Stimulated activated CD4-positive, alpha-beta T cell treated with anti-CD3 and anti-CD28 coated beads, TNF-alpha, amount 100 ng/mL, for 1 hour (primary cell): ENCODE measurements at regions not wholly inside any gene's neighbourhood (a gene's known extent, or its start where the extent isn't known, plus 50 kb on each side); places are given as distances from the start of the nearest gene placed in this dataset.

Source experiments
- DNase-seq, 3 donors: peaks; one replicate each; pipeline ENCODE4 v3.0.0-alpha.2; 2020; ENCODE audit warnings: low read depth in 3 of 3, low spot score in 1 of 3

GRCh38 chr21:36532769-36533467, 53.0 kb upstream of the CLDN14 start:
- DNase-seq: no peak

- no peak for DNase-seq
Observed at GRCh38 chr21:36533468-36533848, 53.5 kb upstream of the CLDN14 start.

DNA sequence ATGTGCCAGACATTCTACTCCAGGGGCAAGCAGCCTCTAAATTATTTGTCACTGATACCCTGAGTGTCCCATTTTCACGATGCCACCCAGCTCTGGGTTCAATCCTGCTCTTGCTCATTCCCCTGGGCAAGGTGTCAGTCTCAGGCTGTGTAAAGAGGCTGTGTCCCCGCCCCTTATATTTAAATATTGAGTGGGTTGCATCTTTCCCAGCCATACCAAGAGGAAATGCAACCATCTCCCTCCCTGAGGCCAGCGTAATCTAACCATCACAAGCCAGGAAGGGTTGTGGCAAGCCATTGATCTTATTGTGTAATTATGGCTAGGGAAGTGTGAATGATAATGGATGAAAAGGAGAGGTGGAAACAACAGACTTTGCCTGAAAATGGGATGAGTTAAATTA, 54.7 kb upstream of the CLDN14 start:
- DNase-seq: no peak

DNA sequence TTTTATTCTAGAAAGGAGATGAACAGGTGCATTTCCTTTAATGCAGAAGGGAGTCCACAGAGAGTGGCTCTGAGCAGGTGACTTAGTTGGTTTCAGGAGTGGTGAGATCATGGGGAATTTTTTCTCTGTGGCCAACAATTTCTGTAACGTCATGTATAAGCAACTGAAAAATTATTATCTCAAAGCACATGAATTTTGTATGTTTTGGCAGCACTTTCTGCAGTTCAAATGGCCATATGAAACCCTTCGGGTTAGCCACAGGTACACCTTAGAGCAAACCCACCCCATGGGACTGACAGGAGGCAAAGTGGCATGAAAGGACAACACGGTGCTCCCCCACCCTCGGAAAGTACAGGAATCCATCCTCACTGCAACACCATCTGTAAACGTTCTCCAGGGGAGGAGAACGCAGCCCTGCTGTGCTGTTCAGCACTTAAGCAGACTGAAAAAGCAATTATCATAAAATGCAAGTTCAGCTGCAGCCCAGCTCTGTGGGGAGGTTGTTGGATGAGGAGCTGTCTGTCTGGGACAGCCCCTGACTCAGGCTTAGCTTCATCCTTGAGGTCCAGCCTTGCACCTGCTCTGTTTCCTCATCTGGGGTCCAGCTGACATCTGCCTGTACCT, 55.8 kb upstream of the CLDN14 start:
- no peak for DNase-seq

- no peak for DNase-seq
Observed at GRCh38 chr21:36538761-36539160, 58.8 kb upstream of the CLDN14 start.

- DNase-seq: no peak
Observed at GRCh38 chr21:36539434-36540150, 59.7 kb upstream of the CLDN14 start.

DNA sequence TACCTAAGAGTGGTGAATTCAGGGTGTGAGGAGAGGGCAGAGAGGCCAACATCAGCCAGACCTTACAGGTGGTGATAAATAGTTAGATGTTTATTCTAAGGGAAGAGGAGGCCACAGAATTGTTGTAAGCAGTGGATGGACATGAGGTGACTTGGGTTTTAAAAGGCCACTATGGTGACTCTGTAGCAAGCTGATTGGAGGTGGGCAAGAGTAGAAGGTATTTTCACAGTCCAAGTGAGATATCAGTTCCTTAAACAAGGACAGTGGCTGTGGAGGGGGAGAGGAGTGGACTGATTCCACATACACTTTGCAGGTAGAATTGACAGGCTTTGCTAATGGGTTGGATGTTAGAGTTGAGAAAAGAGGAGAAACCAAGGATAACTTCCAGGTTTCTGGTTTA, 60.8 kb upstream of the CLDN14 start:
- DNase-seq: no peak

DNA sequence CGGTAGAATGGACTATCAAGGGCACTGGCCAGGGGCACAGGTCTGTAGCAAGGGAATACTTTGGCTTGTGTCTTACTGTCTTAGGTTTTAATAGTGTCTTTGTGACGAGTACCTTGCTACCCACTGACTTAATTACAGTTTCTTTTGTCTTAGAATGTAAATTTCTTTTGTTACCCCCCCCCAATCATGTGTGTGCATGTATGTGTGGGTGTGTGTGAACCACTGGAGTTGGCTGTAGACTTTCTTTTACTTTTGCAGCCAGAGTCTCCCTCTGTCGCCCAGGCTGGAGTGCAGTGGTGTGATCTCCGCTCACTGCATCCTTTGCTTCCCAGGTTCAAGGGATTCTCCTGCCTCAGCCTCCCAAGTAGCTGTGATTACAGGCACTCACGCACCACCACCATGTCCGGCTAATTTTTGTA, 61.8 kb upstream of the CLDN14 start:
- no peak for DNase-seq

GRCh38 chr21:36542312-36543101, 62.6 kb upstream of the CLDN14 start:
- no peak for DNase-seq

DNA sequence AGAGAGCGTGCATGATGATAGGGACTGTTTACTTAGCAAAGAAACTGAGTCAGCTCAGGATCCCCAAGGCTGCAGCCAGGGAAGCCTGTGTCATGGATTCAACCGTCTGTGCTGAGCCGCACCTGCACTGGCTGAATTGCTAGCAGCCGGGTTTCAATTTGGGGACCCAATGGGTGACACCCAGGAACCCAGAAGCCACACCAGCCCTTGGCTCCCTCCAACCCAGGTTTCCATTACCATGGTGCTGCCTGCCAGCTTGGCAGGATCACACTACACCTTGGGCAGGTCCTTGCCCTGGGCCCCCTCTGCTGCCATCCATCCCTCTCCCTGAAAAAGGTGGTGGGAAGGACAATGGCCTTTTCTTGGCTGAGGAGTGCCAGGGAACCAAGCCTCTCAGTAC, 64.0 kb upstream of the CLDN14 start:
- DNase-seq: no peak

DNA sequence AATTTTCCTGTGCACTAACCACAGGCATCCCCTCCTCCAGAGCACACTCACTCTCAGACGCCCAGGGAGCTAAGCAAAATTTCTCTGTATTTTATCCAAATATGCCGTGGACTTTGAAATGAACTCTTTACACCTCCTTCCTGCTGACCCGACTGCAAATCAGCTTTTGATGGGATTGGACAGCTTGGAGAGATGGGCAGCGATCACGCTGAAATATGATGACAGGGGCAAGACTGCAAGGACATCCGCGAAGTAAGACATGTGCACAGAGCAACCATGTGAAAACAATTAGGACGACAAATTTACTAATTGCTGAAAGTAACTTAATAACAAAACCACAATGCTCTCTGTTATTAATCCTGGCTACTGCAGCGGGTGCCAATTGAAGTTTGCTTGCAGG, 64.6 kb upstream of the CLDN14 start:
- no peak for DNase-seq

DNA sequence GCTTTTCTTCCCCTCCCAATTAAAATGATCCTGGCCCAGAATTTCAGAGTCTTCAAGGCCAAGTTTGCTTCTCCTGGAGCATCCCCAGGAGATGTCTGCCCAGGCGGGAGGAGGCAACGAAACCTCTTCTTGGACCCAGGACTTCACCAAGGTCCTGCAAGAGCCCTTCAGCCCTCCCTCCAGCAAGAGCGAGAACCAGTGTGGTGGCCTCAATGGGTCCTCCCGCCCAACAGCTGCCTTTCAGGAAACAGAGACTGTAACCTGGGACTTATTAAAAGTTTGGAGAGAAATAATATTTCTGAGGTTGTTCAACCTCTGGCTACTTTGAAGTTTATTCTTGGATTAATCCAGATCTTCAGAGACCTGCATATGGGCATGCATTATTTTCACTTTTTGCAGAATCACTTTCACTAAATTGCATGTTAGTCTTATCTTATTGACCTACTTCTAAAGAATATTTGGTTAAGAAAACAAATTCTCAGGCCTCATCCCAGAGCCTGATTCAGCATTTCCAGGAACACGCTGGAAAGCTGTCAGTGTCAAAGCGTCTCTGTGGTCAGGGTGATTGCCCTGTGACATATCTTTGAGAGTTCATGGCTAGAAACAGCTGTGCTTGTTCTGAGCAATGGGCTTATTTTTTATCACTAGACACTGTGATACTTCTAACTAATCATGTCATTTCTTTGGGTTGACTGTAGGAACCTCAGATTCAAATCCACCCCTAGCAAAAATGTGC, 66.0 kb upstream of the CLDN14 start:
- no peak for DNase-seq

DNA sequence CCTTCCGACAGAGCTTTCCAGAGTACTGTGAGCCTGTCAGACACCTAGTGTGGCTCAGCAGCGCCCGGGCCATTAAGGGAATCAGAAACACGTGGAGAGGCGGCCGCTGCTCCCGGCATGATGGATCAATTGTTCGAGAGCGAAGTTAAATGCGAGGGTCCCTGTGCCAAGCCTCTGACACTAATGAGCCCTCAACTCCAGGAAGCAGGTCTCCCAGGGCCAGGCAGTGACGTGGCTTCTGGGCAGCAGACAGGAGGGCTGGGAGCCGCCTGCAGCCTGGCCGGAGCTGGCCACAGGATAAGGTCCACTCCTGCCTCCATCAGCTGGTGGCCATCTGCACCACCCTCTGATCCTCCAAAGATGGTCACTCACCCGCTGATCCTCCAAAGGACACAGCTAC, 67.5 kb upstream of the CLDN14 start:
- DNase-seq: no peak

- no peak for DNase-seq
Observed at GRCh38 chr21:36548866-36549265, 68.9 kb upstream of the CLDN14 start.

DNA sequence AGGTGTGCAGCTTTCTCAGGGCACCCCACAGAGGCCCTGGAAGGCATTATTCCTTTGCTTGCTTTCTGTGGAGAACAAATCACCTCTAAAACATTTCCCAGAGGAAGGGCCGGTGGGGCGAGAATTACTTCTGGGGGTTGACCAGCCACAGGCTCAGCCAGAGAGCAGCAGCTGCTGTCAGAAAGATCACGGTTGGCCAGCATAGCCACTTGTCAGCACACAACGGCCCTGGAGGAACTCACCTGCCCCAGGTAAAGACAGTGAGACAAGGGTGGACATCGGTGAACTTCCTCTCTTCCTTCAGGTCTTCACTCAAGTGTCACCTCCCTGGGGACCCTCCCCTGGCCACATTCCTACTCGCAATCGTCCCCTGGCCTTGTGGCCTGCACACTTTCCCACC, 69.5 kb upstream of the CLDN14 start:
- no peak for DNase-seq

DNA sequence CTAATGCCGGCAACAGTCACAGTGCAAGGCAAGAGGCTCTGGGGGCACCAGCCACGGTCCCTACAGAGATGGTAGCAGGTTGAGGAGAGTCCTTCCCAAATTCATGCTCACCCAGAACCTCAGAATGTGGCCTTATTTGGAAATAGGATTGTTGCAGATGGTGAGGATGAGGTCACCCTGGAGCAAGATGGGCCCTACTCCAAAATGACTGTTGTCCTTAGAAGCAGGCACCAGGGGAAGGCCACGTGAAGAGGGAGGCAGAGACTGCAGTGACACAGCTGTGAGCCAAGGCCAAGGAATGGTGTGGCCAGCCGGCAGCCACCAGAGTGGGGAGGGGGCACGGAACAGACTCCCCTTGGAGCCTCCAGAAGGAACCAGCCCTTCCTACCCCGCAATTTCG, 70.8 kb upstream of the CLDN14 start:
- DNase-seq: no peak

- no peak for DNase-seq
Observed at GRCh38 chr21:36551321-36551720, 71.4 kb upstream of the CLDN14 start.

DNA sequence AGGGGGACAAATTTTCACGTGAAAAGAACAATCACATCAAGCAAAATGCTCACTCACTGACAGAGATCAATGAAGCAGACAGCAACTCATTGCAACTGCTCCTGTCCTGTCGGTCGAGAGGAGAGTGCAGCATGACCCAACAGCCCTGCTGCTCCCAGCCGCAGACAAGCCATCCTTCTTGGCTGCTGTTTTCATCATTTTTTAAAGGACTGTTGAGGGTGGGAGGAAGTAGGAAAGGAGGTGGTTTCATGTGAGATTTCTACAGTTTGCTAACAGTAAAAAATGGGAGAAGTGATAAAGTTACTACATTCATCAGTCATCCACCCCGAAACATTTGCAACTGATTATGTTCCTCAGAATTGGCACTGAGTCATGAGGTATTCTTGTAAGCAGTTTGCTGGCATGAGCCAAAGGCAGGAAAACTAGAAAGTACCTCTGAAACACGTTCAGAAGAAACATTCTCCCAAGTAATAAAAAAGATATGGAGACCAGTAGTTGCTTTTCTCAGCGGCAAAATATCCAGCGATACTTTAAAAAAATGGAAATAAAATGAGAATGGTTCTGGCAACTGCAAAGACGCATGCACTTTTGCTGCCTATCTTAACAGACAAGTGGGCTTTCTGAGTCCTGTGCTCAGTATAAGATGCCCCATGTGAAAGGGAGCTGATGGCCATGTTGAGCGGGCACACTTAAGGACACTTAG, 72.0 kb upstream of the CLDN14 start:
- no peak for DNase-seq

DNA sequence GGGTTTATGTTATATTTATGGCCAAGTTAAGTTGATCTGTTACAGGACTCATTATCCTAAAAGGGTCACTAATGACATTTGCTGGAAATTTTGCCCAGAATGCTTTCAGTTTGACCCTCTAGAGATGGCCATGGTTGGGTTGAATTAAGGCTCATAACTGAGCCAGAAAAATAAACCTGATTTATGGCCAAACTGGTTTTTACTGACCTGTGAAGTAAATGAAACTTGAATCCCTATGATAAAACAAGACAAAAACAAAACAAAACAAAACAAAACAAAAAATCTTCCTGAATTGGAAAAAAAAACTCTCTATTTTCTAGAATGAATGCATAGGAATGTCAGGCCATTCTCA, 72.5 kb upstream of the CLDN14 start:
- no peak for DNase-seq

DNA sequence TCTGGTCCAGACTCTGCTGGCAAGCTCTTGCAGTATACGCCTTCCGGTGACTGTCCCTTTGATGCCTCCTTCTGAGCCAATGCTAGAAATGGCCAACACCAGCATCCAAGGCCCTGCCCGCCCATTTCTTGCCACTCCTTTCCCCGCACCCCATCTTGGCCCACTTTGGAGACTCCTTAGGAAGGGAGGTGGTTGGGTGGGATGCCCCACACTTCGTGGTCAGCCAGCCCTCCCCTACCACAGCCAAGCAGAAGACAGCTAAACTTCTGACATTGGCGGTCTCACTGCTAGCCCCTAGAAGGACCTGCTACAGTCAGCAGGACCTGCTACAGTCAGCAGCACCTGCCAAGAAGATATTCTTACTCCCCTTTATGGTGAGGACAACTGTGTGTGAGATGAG, 73.5 kb upstream of the CLDN14 start:
- DNase-seq: no peak
